HepG2 (cell line): ENCODE measurements at regions not wholly inside any gene's neighbourhood (a gene's known extent, or its start where the extent isn't known, plus 50 kb on each side); places are given as distances from the start of the nearest gene placed in this dataset.
A peak's percentile ranks its signal among the peaks of the same experiment; 100 is the strongest.

Source experiments
- CHD2 ChIP-seq: IDR thresholded peaks from 2 replicates; pipeline ENCODE4 v1.6.1; 2011; ENCODE audit warnings: low read depth, low read length, improper control_type of control experiment
- GATA4 ChIP-seq: sonication (generic); IDR thresholded peaks from 2 replicates; pipeline ENCODE4 v1.6.1; 2016; ENCODE audit warnings: antibody characterized with exemption, low read depth, borderline replicate concordance
- KLF15 ChIP-seq: sonication (generic); formaldehyde crosslinking; IDR thresholded peaks from 2 replicates; pipeline ENCODE4 v1.8.1; 2023; ENCODE audit warnings: borderline replicate concordance, mild to moderate bottlenecking, inconsistent platforms, missing genetic modification reagents, mixed read lengths
- MEIS2 ChIP-seq: sonication (generic); formaldehyde crosslinking; IDR thresholded peaks from 2 replicates; pipeline ENCODE4 v1.9.0; 2021; ENCODE audit warnings: mild to moderate bottlenecking, missing genetic modification reagents
- NFIC ChIP-seq: IDR thresholded peaks from 2 replicates; pipeline ENCODE4 v1.6.1; 2012; ENCODE audit warnings: mild to moderate bottlenecking, low read length, inconsistent platforms
- SMARCE1 ChIP-seq: fragments of 450-650 bp; IDR thresholded peaks from 2 replicates; pipeline ENCODE4 v1.6.1; 2017; ENCODE audit warnings: borderline replicate concordance
- SRSF4 ChIP-seq: fragments of 200-400 bp; formaldehyde crosslinking; IDR thresholded peaks from one replicate; pipeline ENCODE4 v1.6.1; 2018; ENCODE audit warnings: mild to moderate bottlenecking, low read depth, low read length, moderate library complexity; ENCODE audit not compliant: poor library complexity, severe bottlenecking
- TBX2 ChIP-seq: sonication (generic); formaldehyde crosslinking; IDR thresholded peaks from 2 replicates; pipeline ENCODE4 v1.5.0; 2020; ENCODE audit warnings: missing genetic modification reagents, mild to moderate bottlenecking, borderline replicate concordance
- THAP11 ChIP-seq: IDR thresholded peaks from 2 replicates; pipeline ENCODE4 v1.6.1; 2016; ENCODE audit warnings: missing biosample characterization, missing genetic modification reagents
- ZNF121 ChIP-seq: sonication (generic); formaldehyde crosslinking; IDR thresholded peaks from 2 replicates; pipeline ENCODE4 v1.5.0; 2020; ENCODE audit warnings: mild to moderate bottlenecking, missing genetic modification reagents
- ZNF260 ChIP-seq: sonication (generic); formaldehyde crosslinking; IDR thresholded peaks from 2 replicates; pipeline ENCODE4 v1.4.0; 2020; ENCODE audit warnings: missing genetic modification reagents, low read depth, mild to moderate bottlenecking, borderline replicate concordance
- ZNF432 ChIP-seq: sonication (generic); formaldehyde crosslinking; IDR thresholded peaks from 2 replicates; pipeline ENCODE4 v1.5.0; 2020; ENCODE audit warnings: missing genetic modification reagents, mild to moderate bottlenecking, borderline replicate concordance
- ZNF556 ChIP-seq: sonication (generic); formaldehyde crosslinking; IDR thresholded peaks from 2 replicates; pipeline ENCODE4 v1.4.0; 2020; ENCODE audit warnings: mild to moderate bottlenecking, missing genetic modification reagents, borderline replicate concordance
- ZNF737 ChIP-seq: sonication (generic); formaldehyde crosslinking; IDR thresholded peaks from 2 replicates; pipeline ENCODE4 v1.5.0; 2020; ENCODE audit warnings: missing genetic modification reagents, mild to moderate bottlenecking, borderline replicate concordance
- ZNF772 ChIP-seq: sonication (generic); formaldehyde crosslinking; IDR thresholded peaks from 2 replicates; pipeline ENCODE4 v1.5.0; 2020; ENCODE audit warnings: mild to moderate bottlenecking, missing genetic modification reagents
- ZSCAN22 ChIP-seq: sonication (generic); formaldehyde crosslinking; IDR thresholded peaks from 2 replicates; pipeline ENCODE4 v1.4.0; 2020; ENCODE audit warnings: mild to moderate bottlenecking, missing genetic modification reagents
- TF ChIP-seq, protein P1 (sequence below): sonication (generic); formaldehyde crosslinking; IDR thresholded peaks from 2 replicates; pipeline ENCODE4 v1.9.0; 2021; ENCODE audit warnings: missing genetic modification reagents, mild to moderate bottlenecking, borderline replicate concordance
- TF ChIP-seq, protein P2 (sequence below): sonication (generic); formaldehyde crosslinking; IDR thresholded peaks from 2 replicates; pipeline ENCODE4 v1.4.0; 2020; ENCODE audit warnings: missing genetic modification reagents
- TF ChIP-seq, protein P3 (sequence below): IDR thresholded peaks from 2 replicates; pipeline ENCODE4 v1.6.1; 2018; ENCODE audit warnings: missing genetic modification reagents, mild to moderate bottlenecking, missing compliant biosample characterization
- TF ChIP-seq, protein P4 (sequence below): IDR thresholded peaks from 2 replicates; pipeline ENCODE4 v1.6.1; 2016; ENCODE audit warnings: low read depth

DNA sequence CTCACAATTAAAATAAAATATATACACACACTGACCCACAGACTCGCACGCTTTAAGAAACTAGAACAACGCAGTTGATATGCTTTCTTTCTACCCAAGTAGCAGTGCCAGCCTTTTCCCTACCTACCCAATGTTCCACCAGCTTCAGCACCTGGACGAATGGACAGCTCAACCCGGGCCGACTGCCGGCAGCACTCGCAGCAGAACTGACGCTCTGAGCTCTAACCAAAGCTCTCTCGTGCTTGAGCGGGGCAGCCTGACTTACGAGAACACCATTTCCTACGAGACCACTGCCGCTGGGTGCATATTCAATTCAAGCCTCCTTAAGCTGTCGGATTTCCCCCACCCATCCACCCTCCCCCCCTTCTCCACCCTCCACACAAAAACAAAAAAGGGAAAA, 127.4 kb upstream of the DPYD start (continued):
- TF ChIP-seq ZSCAN22 (CRISPR knock-in tag), result no peak
- no peak for TF ChIP-seq ZNF737 (CRISPR knock-in tag)
- TF ChIP-seq, protein P1, sequence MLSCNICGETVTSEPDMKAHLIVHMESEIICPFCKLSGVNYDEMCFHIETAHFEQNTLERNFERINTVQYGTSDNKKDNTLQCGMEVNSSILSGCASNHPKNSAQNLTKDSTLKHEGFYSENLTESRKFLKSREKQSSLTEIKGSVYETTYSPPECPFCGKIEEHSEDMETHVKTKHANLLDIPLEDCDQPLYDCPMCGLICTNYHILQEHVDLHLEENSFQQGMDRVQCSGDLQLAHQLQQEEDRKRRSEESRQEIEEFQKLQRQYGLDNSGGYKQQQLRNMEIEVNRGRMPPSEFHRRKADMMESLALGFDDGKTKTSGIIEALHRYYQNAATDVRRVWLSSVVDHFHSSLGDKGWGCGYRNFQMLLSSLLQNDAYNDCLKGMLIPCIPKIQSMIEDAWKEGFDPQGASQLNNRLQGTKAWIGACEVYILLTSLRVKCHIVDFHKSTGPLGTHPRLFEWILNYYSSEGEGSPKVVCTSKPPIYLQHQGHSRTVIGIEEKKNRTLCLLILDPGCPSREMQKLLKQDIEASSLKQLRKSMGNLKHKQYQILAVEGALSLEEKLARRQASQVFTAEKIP (CRISPR knock-in tag), result no peak
- TF ChIP-seq MEIS2 (CRISPR knock-in tag), result peak; percentile 52; the same call in 1 of the 2 replicates
- no peak for TF ChIP-seq GATA4
- TF ChIP-seq, protein P2, sequence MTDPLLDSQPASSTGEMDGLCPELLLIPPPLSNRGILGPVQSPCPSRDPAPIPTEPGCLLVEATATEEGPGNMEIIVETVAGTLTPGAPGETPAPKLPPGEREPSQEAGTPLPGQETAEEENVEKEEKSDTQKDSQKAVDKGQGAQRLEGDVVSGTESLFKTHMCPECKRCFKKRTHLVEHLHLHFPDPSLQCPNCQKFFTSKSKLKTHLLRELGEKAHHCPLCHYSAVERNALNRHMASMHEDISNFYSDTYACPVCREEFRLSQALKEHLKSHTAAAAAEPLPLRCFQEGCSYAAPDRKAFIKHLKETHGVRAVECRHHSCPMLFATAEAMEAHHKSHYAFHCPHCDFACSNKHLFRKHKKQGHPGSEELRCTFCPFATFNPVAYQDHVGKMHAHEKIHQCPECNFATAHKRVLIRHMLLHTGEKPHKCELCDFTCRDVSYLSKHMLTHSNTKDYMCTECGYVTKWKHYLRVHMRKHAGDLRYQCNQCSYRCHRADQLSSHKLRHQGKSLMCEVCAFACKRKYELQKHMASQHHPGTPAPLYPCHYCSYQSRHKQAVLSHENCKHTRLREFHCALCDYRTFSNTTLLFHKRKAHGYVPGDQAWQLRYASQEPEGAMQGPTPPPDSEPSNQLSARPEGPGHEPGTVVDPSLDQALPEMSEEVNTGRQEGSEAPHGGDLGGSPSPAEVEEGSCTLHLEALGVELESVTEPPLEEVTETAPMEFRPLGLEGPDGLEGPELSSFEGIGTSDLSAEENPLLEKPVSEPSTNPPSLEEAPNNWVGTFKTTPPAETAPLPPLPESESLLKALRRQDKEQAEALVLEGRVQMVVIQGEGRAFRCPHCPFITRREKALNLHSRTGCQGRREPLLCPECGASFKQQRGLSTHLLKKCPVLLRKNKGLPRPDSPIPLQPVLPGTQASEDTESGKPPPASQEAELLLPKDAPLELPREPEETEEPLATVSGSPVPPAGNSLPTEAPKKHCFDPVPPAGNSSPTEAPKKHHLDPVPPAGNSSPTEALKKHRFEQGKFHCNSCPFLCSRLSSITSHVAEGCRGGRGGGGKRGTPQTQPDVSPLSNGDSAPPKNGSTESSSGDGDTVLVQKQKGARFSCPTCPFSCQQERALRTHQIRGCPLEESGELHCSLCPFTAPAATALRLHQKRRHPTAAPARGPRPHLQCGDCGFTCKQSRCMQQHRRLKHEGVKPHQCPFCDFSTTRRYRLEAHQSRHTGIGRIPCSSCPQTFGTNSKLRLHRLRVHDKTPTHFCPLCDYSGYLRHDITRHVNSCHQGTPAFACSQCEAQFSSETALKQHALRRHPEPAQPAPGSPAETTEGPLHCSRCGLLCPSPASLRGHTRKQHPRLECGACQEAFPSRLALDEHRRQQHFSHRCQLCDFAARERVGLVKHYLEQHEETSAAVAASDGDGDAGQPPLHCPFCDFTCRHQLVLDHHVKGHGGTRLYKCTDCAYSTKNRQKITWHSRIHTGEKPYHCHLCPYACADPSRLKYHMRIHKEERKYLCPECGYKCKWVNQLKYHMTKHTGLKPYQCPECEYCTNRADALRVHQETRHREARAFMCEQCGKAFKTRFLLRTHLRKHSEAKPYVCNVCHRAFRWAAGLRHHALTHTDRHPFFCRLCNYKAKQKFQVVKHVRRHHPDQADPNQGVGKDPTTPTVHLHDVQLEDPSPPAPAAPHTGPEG, result peak; percentile 49; the same call in 1 of the 2 replicates
- TF ChIP-seq THAP11, result 0 out of 2 replicates have a peak, but pooled peaks have one; percentile 16
- TF ChIP-seq KLF15 (CRISPR knock-in tag), result no peak
- TF ChIP-seq, protein P3, sequence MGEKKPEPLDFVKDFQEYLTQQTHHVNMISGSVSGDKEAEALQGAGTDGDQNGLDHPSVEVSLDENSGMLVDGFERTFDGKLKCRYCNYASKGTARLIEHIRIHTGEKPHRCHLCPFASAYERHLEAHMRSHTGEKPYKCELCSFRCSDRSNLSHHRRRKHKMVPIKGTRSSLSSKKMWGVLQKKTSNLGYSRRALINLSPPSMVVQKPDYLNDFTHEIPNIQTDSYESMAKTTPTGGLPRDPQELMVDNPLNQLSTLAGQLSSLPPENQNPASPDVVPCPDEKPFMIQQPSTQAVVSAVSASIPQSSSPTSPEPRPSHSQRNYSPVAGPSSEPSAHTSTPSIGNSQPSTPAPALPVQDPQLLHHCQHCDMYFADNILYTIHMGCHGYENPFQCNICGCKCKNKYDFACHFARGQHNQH, result 0 out of 2 replicates have a peak, but pooled peaks have one; percentile 39
- TF ChIP-seq ZNF432 (CRISPR knock-in tag), result no peak
- no peak for TF ChIP-seq ZNF260
- no peak for TF ChIP-seq SRSF4
- TF ChIP-seq, protein P4, sequence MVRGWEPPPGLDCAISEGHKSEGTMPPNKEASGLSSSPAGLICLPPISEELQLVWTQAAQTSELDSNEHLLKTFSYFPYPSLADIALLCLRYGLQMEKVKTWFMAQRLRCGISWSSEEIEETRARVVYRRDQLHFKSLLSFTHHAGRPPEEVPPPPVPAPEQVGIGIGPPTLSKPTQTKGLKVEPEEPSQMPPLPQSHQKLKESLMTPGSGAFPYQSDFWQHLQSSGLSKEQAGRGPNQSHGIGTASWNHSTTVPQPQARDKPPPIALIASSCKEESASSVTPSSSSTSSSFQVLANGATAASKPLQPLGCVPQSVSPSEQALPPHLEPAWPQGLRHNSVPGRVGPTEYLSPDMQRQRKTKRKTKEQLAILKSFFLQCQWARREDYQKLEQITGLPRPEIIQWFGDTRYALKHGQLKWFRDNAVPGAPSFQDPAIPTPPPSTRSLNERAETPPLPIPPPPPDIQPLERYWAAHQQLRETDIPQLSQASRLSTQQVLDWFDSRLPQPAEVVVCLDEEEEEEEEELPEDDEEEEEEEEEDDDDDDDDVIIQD (CRISPR knock-in tag), result no peak
- no peak for TF ChIP-seq NFIC
- TF ChIP-seq SMARCE1, result no peak
- no peak; the same call in 1 of the 2 replicates for TF ChIP-seq ZNF772 (CRISPR knock-in tag)
- no peak for TF ChIP-seq CHD2
- no peak for TF ChIP-seq ZNF121 (CRISPR knock-in tag)
- TF ChIP-seq ZNF556 (CRISPR knock-in tag), result no peak
- TF ChIP-seq TBX2 (CRISPR knock-in tag), result no peak
